Right atrium auricular region (tissue), 2 donors: ENCODE measurements at regions not wholly inside any gene's neighbourhood (a gene's known extent, or its start where the extent isn't known, plus 50 kb on each side); places are given as distances from the start of the nearest gene placed in this dataset.

ENCODE experiments used
- DNase-seq: peaks from one replicate; pipeline ENCODE4 v3.0.0-alpha.2; 2019; ENCODE audit warnings: low spot score
- H3K27ac ChIP-seq, 2 donors: fragments of 200-600 bp; sonication (generic); 1 replicate in 1 of 2; 2 replicates in 1 of 2; pipeline ENCODE4 v1.5.1; 2016 to 2019
- H3K27me3 ChIP-seq, 2 donors: fragments of 200-600 bp; sonication (generic); one replicate each; pipeline versions ENCODE4 v1.5.1 to v1.6.0; 2017 to 2019
- H3K36me3 ChIP-seq: fragments of 200-600 bp; sonication (generic); one replicate; pipeline ENCODE4 v1.5.1; 2016
- H3K4me1 ChIP-seq, 2 donors: fragments of 200-600 bp; sonication (generic); one replicate each; pipeline versions ENCODE4 v1.5.1 to v1.6.0; 2017 to 2019
- H3K4me3 ChIP-seq, 2 donors: fragments of 200-600 bp; sonication (generic); 1 replicate in 1 of 2; 2 replicates in 1 of 2; pipeline ENCODE4 v1.5.1; 2017 to 2019; ENCODE audit warnings: mild to moderate bottlenecking in 1 of 2, moderate library complexity in 1 of 2
- H3K9me3 ChIP-seq, 2 donors: fragments of 200-600 bp; sonication (generic); one replicate each; pipeline ENCODE4 v1.5.1; 2019
- TF ChIP-seq, protein P1 (sequence below), 2 donors: fragments of 200-600 bp; sonication (generic); IDR thresholded peaks; one replicate each; pipeline ENCODE4 v1.5.1; 2019; ENCODE audit warnings: antibody characterized with exemption in 2 of 2

GRCh38 chr7:131218727-131219128 lies 108.9 kb upstream of the MKLN1 start:
- H3K9me3 ChIP-seq, result no peaks in the 10 kb centered on the region
- H3K4me1 ChIP-seq, result peaks cover 0 to 20% of the 10 kb centered on the region in 2 donors
- no peak overlapping the region for H3K4me3 ChIP-seq
- H3K27ac ChIP-seq, result peak overlapping the region; percentile 68 to 79
- H3K36me3 ChIP-seq, result no peaks in the 10 kb centered on the region
- no peak for DNase-seq
- TF ChIP-seq, protein P1, sequence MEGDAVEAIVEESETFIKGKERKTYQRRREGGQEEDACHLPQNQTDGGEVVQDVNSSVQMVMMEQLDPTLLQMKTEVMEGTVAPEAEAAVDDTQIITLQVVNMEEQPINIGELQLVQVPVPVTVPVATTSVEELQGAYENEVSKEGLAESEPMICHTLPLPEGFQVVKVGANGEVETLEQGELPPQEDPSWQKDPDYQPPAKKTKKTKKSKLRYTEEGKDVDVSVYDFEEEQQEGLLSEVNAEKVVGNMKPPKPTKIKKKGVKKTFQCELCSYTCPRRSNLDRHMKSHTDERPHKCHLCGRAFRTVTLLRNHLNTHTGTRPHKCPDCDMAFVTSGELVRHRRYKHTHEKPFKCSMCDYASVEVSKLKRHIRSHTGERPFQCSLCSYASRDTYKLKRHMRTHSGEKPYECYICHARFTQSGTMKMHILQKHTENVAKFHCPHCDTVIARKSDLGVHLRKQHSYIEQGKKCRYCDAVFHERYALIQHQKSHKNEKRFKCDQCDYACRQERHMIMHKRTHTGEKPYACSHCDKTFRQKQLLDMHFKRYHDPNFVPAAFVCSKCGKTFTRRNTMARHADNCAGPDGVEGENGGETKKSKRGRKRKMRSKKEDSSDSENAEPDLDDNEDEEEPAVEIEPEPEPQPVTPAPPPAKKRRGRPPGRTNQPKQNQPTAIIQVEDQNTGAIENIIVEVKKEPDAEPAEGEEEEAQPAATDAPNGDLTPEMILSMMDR (IDR thresholded peaks at IDR 0.05), result no peak
- no peaks in the 10 kb centered on the region for H3K27me3 ChIP-seq

GRCh38 chr7:131219312-131220041 lies 108.2 kb upstream of the MKLN1 start:
- H3K9me3 ChIP-seq, result no peaks in the 10 kb centered on the region
- H3K27ac ChIP-seq, result peak overlapping the region; percentile 68 to 79
- peak; percentile 84 for DNase-seq
- TF ChIP-seq, protein P1 (IDR thresholded peaks at IDR 0.05), result no peak
- no peaks in the 10 kb centered on the region for H3K27me3 ChIP-seq
- no peak overlapping the region for H3K4me3 ChIP-seq
- peaks cover 0 to 20% of the 10 kb centered on the region in 2 donors for H3K4me1 ChIP-seq
- no peaks in the 10 kb centered on the region for H3K36me3 ChIP-seq

DNA sequence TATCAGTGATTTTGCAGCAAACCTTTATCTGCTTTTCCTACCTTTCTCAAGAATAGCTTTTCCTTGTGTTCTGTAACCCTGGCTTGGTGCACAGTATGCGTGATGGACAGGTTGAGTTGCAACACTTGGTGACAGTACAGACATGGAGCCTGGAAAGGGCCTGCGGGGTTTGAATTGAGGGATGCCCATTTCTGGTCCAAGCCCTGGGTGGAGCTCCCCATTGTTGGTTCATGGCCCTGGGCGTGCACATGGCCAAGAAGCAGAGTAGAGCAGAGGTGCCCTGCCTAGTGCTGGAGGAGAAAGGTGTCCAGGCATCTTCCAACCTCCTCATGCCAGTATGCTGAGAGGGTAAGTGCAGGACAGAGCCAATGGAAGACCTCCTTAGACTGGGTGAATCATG lies 106.6 kb upstream of the MKLN1 start:
- Histone ChIP-seq H3K4me3 (no peak overlapping the region), H3K27ac (no peak overlapping the region), H3K9me3 (no peaks in the 10 kb centered on the region), H3K27me3 (no peaks in the 10 kb centered on the region), H3K36me3 (no peaks in the 10 kb centered on the region), H3K4me1 (peaks cover 0 to 29% of the 10 kb centered on the region in 2 donors)
- TF ChIP-seq, protein P1 (IDR thresholded peaks at IDR 0.05), result no peak
- DNase-seq, result no peak

GRCh38 chr7:131222171-131222570 lies 105.5 kb upstream of the MKLN1 start:
- TF ChIP-seq, protein P1 (IDR thresholded peaks at IDR 0.05), result no peak
- Histone ChIP-seq H3K9me3 (no peaks in the 10 kb centered on the region), H3K27me3 (no peaks in the 10 kb centered on the region), H3K4me1 (peaks cover 0 to 33% of the 10 kb centered on the region in 2 donors), H3K4me3 (no peak overlapping the region), H3K36me3 (no peaks in the 10 kb centered on the region), H3K27ac (no peak overlapping the region)
- DNase-seq, result no peak

DNA sequence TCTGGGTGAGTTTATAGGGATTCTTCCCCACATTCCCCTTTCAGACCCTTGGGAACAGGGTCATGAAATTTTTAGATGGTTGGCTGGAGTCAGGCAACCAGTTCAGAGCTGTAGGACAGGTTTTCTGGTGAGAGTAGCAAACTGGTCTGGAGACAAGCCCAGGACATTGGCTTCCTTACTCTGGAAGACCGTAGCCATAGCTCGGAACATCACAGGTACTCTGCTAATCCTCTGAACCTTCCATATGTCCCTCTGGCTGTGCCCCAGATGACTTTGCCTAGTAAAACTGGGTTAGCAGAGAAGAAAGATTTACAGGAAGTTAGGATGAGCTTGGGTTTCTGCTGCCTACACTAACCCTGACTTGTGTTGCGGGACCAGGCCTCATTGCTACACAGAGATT lies 104.5 kb upstream of the MKLN1 start:
- TF ChIP-seq, protein P1 (IDR thresholded peaks at IDR 0.05), result no peak
- H3K27me3 ChIP-seq, result no peaks in the 10 kb centered on the region
- no peaks in the 10 kb centered on the region for H3K36me3 ChIP-seq
- no peak overlapping the region for H3K4me3 ChIP-seq
- H3K4me1 ChIP-seq, result peaks cover 0 to 33% of the 10 kb centered on the region in 2 donors
- no peaks in the 10 kb centered on the region for H3K9me3 ChIP-seq
- no peak for DNase-seq
- H3K27ac ChIP-seq, result no peak overlapping the region

- no peak overlapping the region for H3K4me3 ChIP-seq
- no peaks in the 10 kb centered on the region for H3K27me3 ChIP-seq
- no peak for DNase-seq
- H3K9me3 ChIP-seq, result no peaks in the 10 kb centered on the region
- peak overlapping the region; percentile 32 to 33 for H3K27ac ChIP-seq
- H3K36me3 ChIP-seq, result no peaks in the 10 kb centered on the region
- TF ChIP-seq, protein P1 (IDR thresholded peaks at IDR 0.05), result no peak
- peaks cover 0 to 15% of the 10 kb centered on the region in 2 donors for H3K4me1 ChIP-seq
These were observed 102.7 kb upstream of the MKLN1 start for GRCh38 chr7:131224996-131225395.
